HepG2 (cell line): ENCODE measurements at regions not wholly inside any gene's neighbourhood (a gene's known extent, or its start where the extent isn't known, plus 50 kb on each side); places are given as distances from the start of the nearest gene placed in this dataset.

Experiments used
- ATAC-seq: fragments of 200-7000 bp; cut with Tn5 transposase; 3 replicates; pipeline ENCODE4 v1.9.1; 2020; ENCODE audit warnings: mild to moderate bottlenecking, moderate library complexity
- BruUV-seq: library from RNA; stranded (reverse); fragments of 400-500 nt; replicated peaks from 2 replicates; lab custom pipeline; 2021; lab: Mats Ljungman, UMichigan
- CTCF ChIA-PET: fragments of 300-600 bp; formaldehyde crosslinking; extraction: SDS; loops from one replicate; lab custom pipeline; 2021; ENCODE audit warnings: low total read pairs, inconsistent platforms, low intra/inter-chr PET ratio; lab: Yijun Ruan, JAX
- POLR2A ChIA-PET: fragments of 350-600 bp; sonication (Branson Sonifier 250); formaldehyde crosslinking; loops from one replicate; lab custom pipeline; 2020; ENCODE audit warnings: antibody characterized with exemption, inconsistent platforms; lab: Yijun Ruan, JAX
- DNase-seq: peaks from one replicate; pipeline ENCODE4 v3.0.0-alpha.2; 2015; ENCODE audit warnings: low spot score
- FAIRE-seq: peaks from 3 replicates; lab custom pipeline; 2011; peaks lifted over from hg19 to GRCh38; lab: Jason Lieb, UNC
- H2AFZ ChIP-seq: one replicate; pipeline ENCODE4 v1.6.1; 2011; ENCODE audit warnings: low read length, inconsistent platforms
- H3K27ac ChIP-seq: fragments of 300-600 bp; 3 replicates; pipeline ENCODE4 v1.8.0; 2011; ENCODE audit warnings: mixed run types, mild to moderate bottlenecking, mixed read lengths, low read length, inconsistent platforms; ENCODE audit not compliant: insufficient read depth; ENCODE audit errors: extremely low read length
- H3K27me3 ChIP-seq, 2 experiments: fragments of 200-600 bp in 1 of 2; 2 replicates in 1 of 2; 3 replicates in 1 of 2; pipeline versions ENCODE4 v1.6.0 to v1.8.0; 2011; ENCODE audit warnings: low read length in 2 of 2, mild to moderate bottlenecking in 2 of 2, moderate library complexity in 2 of 2, inconsistent platforms in 1 of 2; ENCODE audit not compliant: insufficient read depth in 2 of 2, control insufficient read depth in 1 of 2
- H3K36me3 ChIP-seq, 2 experiments: fragments of 200-600 bp in 1 of 2; replicated peaks in 1 of 2; 2 replicates in 1 of 2; 3 replicates in 1 of 2; pipeline versions ENCODE4 v1.5.1 to v1.8.0; 2011; ENCODE audit warnings: low read length in 2 of 2, inconsistent platforms in 1 of 2; ENCODE audit not compliant: insufficient read depth in 2 of 2, control insufficient read depth in 1 of 2
- H3K4me1 ChIP-seq: 2 replicates; pipeline ENCODE4 v1.5.1; 2012; ENCODE audit warnings: low read length, inconsistent platforms; ENCODE audit not compliant: insufficient read depth
- H3K4me2 ChIP-seq: 2 replicates; pipeline ENCODE4 v1.6.0; 2011; ENCODE audit warnings: low read depth, low read length, inconsistent platforms
- H3K4me3 ChIP-seq, 3 experiments: fragments of 200-600 bp in 1 of 3; sonication (generic), shearing (Covaris generic) in 1 of 3; replicated peaks in 1 of 3; 2 replicates each; pipeline ENCODE4 v1.5.1; 2011 to 2016; ENCODE audit warnings: low read length in 3 of 3, inconsistent platforms in 2 of 3, low read depth in 2 of 3, mild to moderate bottlenecking in 2 of 3, control low read depth in 1 of 3, mixed read lengths in 1 of 3; ENCODE audit not compliant: insufficient read depth in 1 of 3
- H3K79me2 ChIP-seq: one replicate; pipeline ENCODE4 v1.6.1; 2011; ENCODE audit warnings: low read length, inconsistent platforms; ENCODE audit not compliant: insufficient read depth
- H3K9ac ChIP-seq: 2 replicates; pipeline ENCODE4 v1.6.0; 2011; ENCODE audit warnings: mild to moderate bottlenecking, low read depth, low read length, inconsistent platforms; ENCODE audit not compliant: insufficient read depth
- H3K9me3 ChIP-seq: 2 replicates; pipeline ENCODE4 v1.5.1; 2012; ENCODE audit warnings: mild to moderate bottlenecking, low read length
- H4K20me1 ChIP-seq: 2 replicates; pipeline ENCODE4 v1.6.0; 2011; ENCODE audit warnings: inconsistent platforms, mild to moderate bottlenecking, low read length, moderate library complexity; ENCODE audit not compliant: insufficient read depth
- DNMT3B ChIP-seq: conservative IDR thresholded peaks from 2 replicates; pipeline ENCODE4 v1.6.1; 2016; ENCODE audit warnings: missing biosample characterization, control low read depth
- GFI1 ChIP-seq: sonication (generic); formaldehyde crosslinking; IDR thresholded peaks from 2 replicates; pipeline ENCODE4 v1.5.0; 2020; ENCODE audit warnings: missing genetic modification reagents, mild to moderate bottlenecking, borderline replicate concordance
- MAF1 ChIP-seq: sonication (generic); formaldehyde crosslinking; IDR thresholded peaks from 2 replicates; pipeline ENCODE4 v1.5.0; 2020; ENCODE audit warnings: missing genetic modification reagents, borderline replicate concordance
- MAFK ChIP-seq, 2 experiments: IDR thresholded peaks in 1 of 2; conservative IDR thresholded peaks in 1 of 2; 2 replicates each; pipeline ENCODE4 v1.6.1; 2011; ENCODE audit warnings: improper control_type of control experiment in 2 of 2, low read length in 2 of 2
- THAP8 ChIP-seq: sonication (generic); formaldehyde crosslinking; IDR thresholded peaks from 2 replicates; pipeline ENCODE4 v1.5.1; 2020; ENCODE audit warnings: missing genetic modification reagents, mild to moderate bottlenecking, borderline replicate concordance
- ZBTB14 ChIP-seq: sonication (generic); formaldehyde crosslinking; IDR thresholded peaks from 2 replicates; pipeline ENCODE4 v1.4.0; 2020; ENCODE audit warnings: missing genetic modification reagents
- ZBTB49 ChIP-seq: sonication (generic); formaldehyde crosslinking; IDR thresholded peaks from 2 replicates; pipeline ENCODE4 v1.4.0; 2020; ENCODE audit warnings: missing genetic modification reagents, borderline replicate concordance
- ZNF143 ChIP-seq: sonication (generic); formaldehyde crosslinking; IDR thresholded peaks from 2 replicates; pipeline ENCODE4 v1.4.0; 2020; ENCODE audit warnings: missing genetic modification reagents
- ZNF572 ChIP-seq: sonication (generic); formaldehyde crosslinking; IDR thresholded peaks from 2 replicates; pipeline ENCODE4 v1.5.1; 2020; ENCODE audit warnings: mild to moderate bottlenecking, missing genetic modification reagents
- WGBS: methylation state at CpG from one replicate; pipeline ENCODE4 v1.1.6; 2017; ENCODE audit warnings: low lambda C conversion rate; 5-methylcytosine and 5-hydroxymethylcytosine counted together
- in situ Hi-C: cut with HindIII; loops from 2 replicates; pipeline ENCODE4 v1.10.0; 2017; ENCODE audit warnings: low pct_unique_long_range_greater_than_20kb; ENCODE audit not compliant: extremely low pct_ligation_motif_present
- intact Hi-C: fragments of 100-400 bp; cut with micrococcal nuclease; formaldehyde crosslinking; loops from one replicate; pipeline ENCODE4 v1.10.0; 2022; ENCODE audit not compliant: unreplicated experiment
- TF ChIP-seq, protein P1 (sequence below): sonication (generic); formaldehyde crosslinking; IDR thresholded peaks from 2 replicates; pipeline ENCODE4 v1.8.1; 2022; ENCODE audit warnings: low read depth, mild to moderate bottlenecking, missing genetic modification reagents

GRCh38 chr5:87020099-87020934 is 247.4 kb upstream of the RASA1 start:
- no TSS peak for BruUV-seq
- WGBS, result 7% methylated on average over 3 of the region's 4 CpGs
- ATAC-seq (peak; percentile 49; the same call in 2 of the 3 replicates), DNase-seq (no peak), FAIRE-seq (no peak)
- ChIA-PET POLR2A (no interaction called here), CTCF (no interaction called here)
- no peaks in the 10 kb centered on the region for H3K79me2 ChIP-seq
- H3K9ac ChIP-seq, result no peak overlapping the region
- in situ Hi-C loops, result no loop called here
- H3K4me3 ChIP-seq, result no peak overlapping the region
- H2AFZ ChIP-seq, result no peak overlapping the region
- no peaks in the 10 kb centered on the region for H3K9me3 ChIP-seq
- no peak overlapping the region for H3K27ac ChIP-seq
- no peaks in the 10 kb centered on the region for H3K4me1 ChIP-seq
- H3K4me2 ChIP-seq, result no peak overlapping the region
- no peaks in the 10 kb centered on the region for H3K27me3 ChIP-seq
- no peaks in the 10 kb centered on the region for H3K36me3 ChIP-seq
- intact Hi-C loops, result no loop called here
- no peak for TF ChIP-seq ZBTB14 (CRISPR knock-in tag)
- TF ChIP-seq MAF1 (CRISPR knock-in tag), result no peak
- TF ChIP-seq MAFK (conservative IDR thresholded peaks at IDR 0.05 in 1 of 2, IDR thresholded peaks at IDR 0.05 in 1 of 2; ENCODE audit: low read length in 2 of 2), result peak; percentile 34 to 50; a peak in 2 of 4 replicates
- H4K20me1 ChIP-seq, result no peaks in the 10 kb centered on the region

- Histone ChIP-seq H3K79me2 (no peaks in the 10 kb centered on the region), H3K27me3 (no peaks in the 10 kb centered on the region), H4K20me1 (no peaks in the 10 kb centered on the region), H3K4me3 (no peak overlapping the region), H3K4me1 (no peaks in the 10 kb centered on the region), H3K9ac (no peak overlapping the region), H3K36me3 (no peaks in the 10 kb centered on the region), H2AFZ (no peak overlapping the region), H3K27ac (no peak overlapping the region), H3K4me2 (no peak overlapping the region), H3K9me3 (no peaks in the 10 kb centered on the region)
- ATAC-seq (no peak), DNase-seq (no peak), FAIRE-seq (no peak)
- intact Hi-C loops (no loop called here), in situ Hi-C loops (no loop called here)
- POLR2A ChIA-PET, result no interaction called here
- WGBS, result 30% methylated on average over 6 of the region's 6 CpGs
- no TSS peak for BruUV-seq
- CTCF ChIA-PET, result no interaction called here
- no peak for TF ChIP-seq DNMT3B (CRISPR knock-in tag)
- TF ChIP-seq GFI1 (CRISPR knock-in tag), result no peak
- TF ChIP-seq ZNF143, result no peak
- TF ChIP-seq THAP8 (CRISPR knock-in tag), result no peak
- TF ChIP-seq ZBTB49 (CRISPR knock-in tag), result no peak
- TF ChIP-seq, protein P1, sequence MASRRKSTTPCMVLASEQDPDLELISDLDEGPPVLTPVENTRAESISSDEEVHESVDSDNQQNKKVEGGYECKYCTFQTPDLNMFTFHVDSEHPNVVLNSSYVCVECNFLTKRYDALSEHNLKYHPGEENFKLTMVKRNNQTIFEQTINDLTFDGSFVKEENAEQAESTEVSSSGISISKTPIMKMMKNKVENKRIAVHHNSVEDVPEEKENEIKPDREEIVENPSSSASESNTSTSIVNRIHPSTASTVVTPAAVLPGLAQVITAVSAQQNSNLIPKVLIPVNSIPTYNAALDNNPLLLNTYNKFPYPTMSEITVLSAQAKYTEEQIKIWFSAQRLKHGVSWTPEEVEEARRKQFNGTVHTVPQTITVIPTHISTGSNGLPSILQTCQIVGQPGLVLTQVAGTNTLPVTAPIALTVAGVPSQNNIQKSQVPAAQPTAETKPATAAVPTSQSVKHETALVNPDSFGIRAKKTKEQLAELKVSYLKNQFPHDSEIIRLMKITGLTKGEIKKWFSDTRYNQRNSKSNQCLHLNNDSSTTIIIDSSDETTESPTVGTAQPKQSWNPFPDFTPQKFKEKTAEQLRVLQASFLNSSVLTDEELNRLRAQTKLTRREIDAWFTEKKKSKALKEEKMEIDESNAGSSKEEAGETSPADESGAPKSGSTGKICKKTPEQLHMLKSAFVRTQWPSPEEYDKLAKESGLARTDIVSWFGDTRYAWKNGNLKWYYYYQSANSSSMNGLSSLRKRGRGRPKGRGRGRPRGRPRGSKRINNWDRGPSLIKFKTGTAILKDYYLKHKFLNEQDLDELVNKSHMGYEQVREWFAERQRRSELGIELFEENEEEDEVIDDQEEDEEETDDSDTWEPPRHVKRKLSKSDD, result no peak
- TF ChIP-seq ZNF572 (CRISPR knock-in tag), result no peak
Measured at GRCh38 chr5:87022415-87022814, 245.3 kb upstream of the RASA1 start.
